ENCODE measurements at regions not wholly inside any gene's neighbourhood (a gene's known extent, or its start where the extent isn't known, plus 50 kb on each side); places are given as distances from the start of the nearest gene placed in this dataset.

GRCh38 chr4:97038146-97038516 is 1105.1 kb downstream of the STPG2 start:
- TF ChIP-seq CTCF (optimal IDR thresholded peaks at IDR 0.05 in 1 of 3, IDR thresholded peaks at IDR 0.05 in 1 of 3, conservative IDR thresholded peaks at IDR 0.05 in 1 of 3; ENCODE audit: extremely low read depth in 1 of 3, insufficient read depth in 2 of 3, low read length in 3 of 3) (no peak), EZH2 (IDR thresholded peaks at IDR 0.05; ENCODE audit: low read length) (no peak)

Data from keratinocyte (primary cell).